ENCODE measurements at regions not wholly inside any gene's neighbourhood (a gene's known extent, or its start where the extent isn't known, plus 50 kb on each side); places are given as distances from the start of the nearest gene placed in this dataset.

GRCh38 chr21:32876426-32876825, 104.9 kb upstream of the PAXBP1 start:
- Histone ChIP-seq H2AK9ac (replicated peaks; ENCODE audit: low read depth, low read length, poor library complexity) (no peak overlapping the region), H3K4me3 (ENCODE audit: insufficient read depth, low read depth, low read length) (no peak overlapping the region), H3K36me3 (ENCODE audit: control insufficient read depth, insufficient read depth, low read length) (no peaks in the 10 kb centered on the region), H3K14ac (replicated peaks; ENCODE audit: low read depth, low read length) (no peak overlapping the region), H3K18ac (ENCODE audit: low read depth, low read length) (no peak overlapping the region), H3K9ac (ENCODE audit: low read depth, low read length) (no peak overlapping the region), H3K4me1 (ENCODE audit: control insufficient read depth, insufficient read depth, low read length) (no peaks in the 10 kb centered on the region), H3K23ac (ENCODE audit: low read depth, low read length) (no peak overlapping the region), H3K79me1 (ENCODE audit: low read depth in 1 of 2, low read length in 2 of 2) (no peaks in the 10 kb centered on the region), H3K9me1 (ENCODE audit: insufficient read depth, low read length) (no peaks in the 10 kb centered on the region), H2AFZ (replicated peaks; ENCODE audit: low read length, poor library complexity) (no peak overlapping the region), H3K56ac (ENCODE audit: extremely low read depth, insufficient read depth, low read length) (no peak overlapping the region), H2BK5ac (ENCODE audit: low read depth, low read length, poor library complexity, severe bottlenecking) (no peak overlapping the region), H3K4me2 (ENCODE audit: low read depth, low read length) (no peak overlapping the region), H4K91ac (ENCODE audit: insufficient read depth, low read depth, low read length) (no peak overlapping the region), H3K9me3 (ENCODE audit: control insufficient read depth, insufficient read depth, low read length) (no peaks in the 10 kb centered on the region), H3K4ac (ENCODE audit: low read depth, low read length) (no peak overlapping the region), H3K27ac (ENCODE audit: insufficient read depth, low read length) (no peak overlapping the region), H4K8ac (ENCODE audit: low read depth in 2 of 2, low read length in 2 of 2) (no peak overlapping the region), H2BK120ac (ENCODE audit: low read depth, low read length) (no peak overlapping the region), H2BK20ac (ENCODE audit: low read depth, low read length) (no peak overlapping the region), H2BK15ac (ENCODE audit: low read depth, low read length) (no peak overlapping the region), H3K27me3 (ENCODE audit: control insufficient read depth, insufficient read depth, low read length) (peaks cover 3% of the 10 kb centered on the region), H4K20me1 (ENCODE audit: insufficient read depth, low read length) (no peaks in the 10 kb centered on the region), H2AK5ac (ENCODE audit: low read depth, low read length) (no peak overlapping the region), H4K5ac (ENCODE audit: low read depth, low read length) (no peak overlapping the region)
- ChIA-PET POLR2A (ENCODE audit: unreplicated experiment) (interaction anchor here (0.9 kb wide), 1 partner anchor 10 kb away, joined by 5 read pairs; no protein-coding TSS in a partner anchor), CTCF (no interaction called here)
- dilution Hi-C loops (cut with HindIII; ENCODE audit: low sequenced_read_pairs, unreplicated experiment), result no loop called here
- no TSS peak for BruUV-seq (replicated peaks)
- DNase-seq, result no peak
- in situ Hi-C loops (cut with MboI; ENCODE audit: low sequenced_read_pairs), result no loop called here
- TF ChIP-seq CEBPB (IDR thresholded peaks at IDR 0.05; ENCODE audit: low read depth, low read length) (no peak), NFE2L2 (IDR thresholded peaks at IDR 0.05; ENCODE audit: low read depth, low read length) (no peak), MAZ (IDR thresholded peaks at IDR 0.05; ENCODE audit: borderline replicate concordance, low read depth, low read length) (no peak), FOS (IDR thresholded peaks at IDR 0.05; ENCODE audit: low read depth, low read length) (no peak), MXI1 (IDR thresholded peaks at IDR 0.05; ENCODE audit: borderline replicate concordance, low read depth, low read length) (no peak), BHLHE40 (IDR thresholded peaks at IDR 0.05; ENCODE audit: low read depth, low read length) (no peak), RCOR1 (IDR thresholded peaks at IDR 0.05; ENCODE audit: insufficient replicate concordance, low read length) (no peak), MAFK (IDR thresholded peaks at IDR 0.05; ENCODE audit: low read depth, low read length) (no peak), RAD21 (IDR thresholded peaks at IDR 0.05; ENCODE audit: low read length) (no peak)
- TF ChIP-seq, protein P1, sequence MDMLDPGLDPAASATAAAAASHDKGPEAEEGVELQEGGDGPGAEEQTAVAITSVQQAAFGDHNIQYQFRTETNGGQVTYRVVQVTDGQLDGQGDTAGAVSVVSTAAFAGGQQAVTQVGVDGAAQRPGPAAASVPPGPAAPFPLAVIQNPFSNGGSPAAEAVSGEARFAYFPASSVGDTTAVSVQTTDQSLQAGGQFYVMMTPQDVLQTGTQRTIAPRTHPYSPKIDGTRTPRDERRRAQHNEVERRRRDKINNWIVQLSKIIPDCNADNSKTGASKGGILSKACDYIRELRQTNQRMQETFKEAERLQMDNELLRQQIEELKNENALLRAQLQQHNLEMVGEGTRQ (IDR thresholded peaks at IDR 0.05; ENCODE audit: low read depth, low read length), result no peak
- TF ChIP-seq, protein P2, sequence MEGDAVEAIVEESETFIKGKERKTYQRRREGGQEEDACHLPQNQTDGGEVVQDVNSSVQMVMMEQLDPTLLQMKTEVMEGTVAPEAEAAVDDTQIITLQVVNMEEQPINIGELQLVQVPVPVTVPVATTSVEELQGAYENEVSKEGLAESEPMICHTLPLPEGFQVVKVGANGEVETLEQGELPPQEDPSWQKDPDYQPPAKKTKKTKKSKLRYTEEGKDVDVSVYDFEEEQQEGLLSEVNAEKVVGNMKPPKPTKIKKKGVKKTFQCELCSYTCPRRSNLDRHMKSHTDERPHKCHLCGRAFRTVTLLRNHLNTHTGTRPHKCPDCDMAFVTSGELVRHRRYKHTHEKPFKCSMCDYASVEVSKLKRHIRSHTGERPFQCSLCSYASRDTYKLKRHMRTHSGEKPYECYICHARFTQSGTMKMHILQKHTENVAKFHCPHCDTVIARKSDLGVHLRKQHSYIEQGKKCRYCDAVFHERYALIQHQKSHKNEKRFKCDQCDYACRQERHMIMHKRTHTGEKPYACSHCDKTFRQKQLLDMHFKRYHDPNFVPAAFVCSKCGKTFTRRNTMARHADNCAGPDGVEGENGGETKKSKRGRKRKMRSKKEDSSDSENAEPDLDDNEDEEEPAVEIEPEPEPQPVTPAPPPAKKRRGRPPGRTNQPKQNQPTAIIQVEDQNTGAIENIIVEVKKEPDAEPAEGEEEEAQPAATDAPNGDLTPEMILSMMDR (conservative IDR thresholded peaks at IDR 0.05; ENCODE audit: low read depth, low read length), result no peak
- ATAC-seq (ENCODE audit: low read depth), result no peak
- intact Hi-C loops (cut with micrococcal nuclease), result no loop called here
- WGBS, 2 experiments (ENCODE audit: extremely low coverage in 2 of 2, insufficient read length in 1 of 2), result 43% methylated on average over 2 of the region's 3 CpGs; no CpG with 5 or more reads in 1 of the 2 experiments

All from IMR-90 (cell line).